ENCODE measurements at regions not wholly inside any gene's neighbourhood (a gene's known extent, or its start where the extent isn't known, plus 50 kb on each side); places are given as distances from the start of the nearest gene placed in this dataset.

DNA sequence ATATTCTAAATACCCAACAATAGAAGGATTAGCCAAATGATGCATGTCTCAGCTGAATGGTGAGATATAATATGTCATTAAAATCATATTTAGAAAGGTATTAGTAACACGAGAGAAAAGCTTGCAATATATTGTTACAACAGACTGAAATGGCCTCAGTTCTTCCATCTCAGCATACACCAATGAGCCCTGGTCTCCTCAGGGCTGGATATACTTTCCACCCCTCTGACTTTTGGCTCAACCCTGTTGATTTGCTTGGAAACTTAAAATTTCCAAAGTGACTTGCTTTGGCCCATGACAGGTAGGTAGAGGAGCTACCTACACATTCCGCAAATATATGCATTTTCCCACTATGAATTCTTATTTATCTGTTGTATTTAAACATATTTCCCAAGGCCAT lies 908.1 kb upstream of the TMEM132C start:
- DNase-seq (ENCODE audit: low read depth), result no peak

DNA sequence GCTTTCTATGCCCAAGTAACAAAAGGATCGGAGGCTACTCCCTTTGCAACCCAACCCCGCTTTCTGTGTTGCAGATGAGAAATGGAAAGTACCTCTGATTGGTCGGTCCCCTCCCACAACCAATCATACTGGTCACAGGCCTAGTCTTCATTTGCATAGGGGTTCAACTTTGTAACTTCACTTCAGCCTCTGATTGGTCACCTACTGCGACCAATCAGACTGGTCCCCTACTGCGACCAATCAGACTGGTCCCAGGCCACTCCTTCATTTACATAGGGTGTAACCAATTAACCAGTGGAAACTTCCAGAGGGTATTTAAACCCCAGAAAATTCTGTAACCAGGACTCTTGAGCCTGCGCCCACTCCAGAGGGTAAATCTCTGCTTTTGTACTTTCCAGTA lies 906.4 kb upstream of the TMEM132C start:
- DNase-seq (ENCODE audit: low read depth), result no peak

DNA sequence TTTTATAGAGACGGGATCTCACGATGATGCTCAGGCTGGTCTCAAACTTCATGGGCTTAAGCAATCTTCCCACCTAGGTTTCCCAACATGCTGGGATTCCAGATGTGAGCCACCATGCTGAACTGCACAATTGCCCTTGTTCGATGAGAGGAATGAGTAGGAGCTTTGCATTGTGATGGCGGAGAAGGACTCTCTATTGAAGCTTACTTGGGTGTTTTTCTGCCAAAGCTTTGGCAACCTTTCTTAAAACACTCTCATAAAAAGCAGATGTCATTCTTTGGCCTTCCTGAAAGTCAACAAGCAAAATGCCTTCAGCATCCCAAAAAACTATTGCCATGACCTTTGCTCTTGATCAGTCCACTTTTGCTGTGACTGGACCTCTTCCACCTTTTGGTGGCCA lies 904.8 kb upstream of the TMEM132C start:
- no peak for DNase-seq (ENCODE audit: low read depth)

DNA sequence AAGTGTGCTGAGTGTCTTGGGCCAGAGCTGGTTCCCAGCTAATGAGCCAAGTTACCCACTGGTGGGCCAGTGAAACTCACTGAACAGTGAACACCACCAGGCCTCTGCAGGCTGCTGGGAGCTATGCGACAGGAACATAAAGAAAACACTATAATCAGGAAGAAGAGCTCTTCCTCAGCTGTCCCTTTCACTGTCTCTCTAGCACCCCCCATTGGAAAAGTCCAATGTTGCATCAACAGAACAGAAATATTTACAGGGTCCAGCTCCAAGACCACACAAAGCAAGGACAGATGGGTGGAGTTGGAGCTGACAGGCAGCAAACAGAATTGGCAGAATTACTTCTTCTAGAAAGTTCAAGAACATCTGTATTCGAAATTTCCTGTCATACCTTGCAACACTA lies 903.6 kb upstream of the TMEM132C start:
- DNase-seq (ENCODE audit: low read depth), result no peak

DNA sequence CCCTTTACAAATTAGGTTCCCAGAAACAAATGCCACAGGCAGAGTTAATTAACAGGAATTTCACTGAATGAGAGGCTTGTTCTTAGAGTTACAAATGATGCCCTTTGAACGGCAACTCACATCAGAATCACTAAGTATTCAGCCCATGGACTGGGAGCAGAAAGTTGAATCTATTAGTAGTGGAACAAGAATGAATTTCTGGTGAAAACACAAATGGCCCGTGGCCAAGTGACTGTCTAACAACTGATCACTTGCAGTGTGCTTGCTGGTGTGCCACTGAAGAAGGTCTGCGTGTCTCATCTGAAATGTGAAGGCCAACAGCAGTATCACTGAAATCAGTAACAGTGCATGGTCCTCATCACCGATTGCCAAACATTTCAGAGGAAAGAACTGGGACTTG lies 893.4 kb upstream of the TMEM132C start:
- no peak for DNase-seq (ENCODE audit: low read depth)

DNA sequence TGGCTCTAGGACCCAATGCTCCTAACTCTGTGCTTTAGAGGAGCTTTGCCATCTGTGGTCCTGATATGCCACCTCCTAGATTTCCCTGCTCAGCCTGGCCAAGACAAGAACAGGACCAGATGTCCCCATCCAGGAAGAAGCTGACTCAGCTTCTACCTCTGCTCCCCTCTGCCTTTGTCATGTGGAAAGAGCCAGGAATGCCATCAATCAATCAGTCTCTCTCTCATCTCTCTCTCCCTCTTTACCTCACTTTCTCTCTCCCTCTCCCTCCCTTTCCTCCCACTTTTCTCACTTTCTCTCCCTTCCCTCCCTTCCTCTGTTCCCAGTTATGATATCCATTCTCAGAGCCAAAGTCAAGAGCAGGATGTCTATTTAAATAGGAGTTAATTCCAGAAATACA lies 892.5 kb upstream of the TMEM132C start:
- DNase-seq (ENCODE audit: low read depth), result no peak

DNA sequence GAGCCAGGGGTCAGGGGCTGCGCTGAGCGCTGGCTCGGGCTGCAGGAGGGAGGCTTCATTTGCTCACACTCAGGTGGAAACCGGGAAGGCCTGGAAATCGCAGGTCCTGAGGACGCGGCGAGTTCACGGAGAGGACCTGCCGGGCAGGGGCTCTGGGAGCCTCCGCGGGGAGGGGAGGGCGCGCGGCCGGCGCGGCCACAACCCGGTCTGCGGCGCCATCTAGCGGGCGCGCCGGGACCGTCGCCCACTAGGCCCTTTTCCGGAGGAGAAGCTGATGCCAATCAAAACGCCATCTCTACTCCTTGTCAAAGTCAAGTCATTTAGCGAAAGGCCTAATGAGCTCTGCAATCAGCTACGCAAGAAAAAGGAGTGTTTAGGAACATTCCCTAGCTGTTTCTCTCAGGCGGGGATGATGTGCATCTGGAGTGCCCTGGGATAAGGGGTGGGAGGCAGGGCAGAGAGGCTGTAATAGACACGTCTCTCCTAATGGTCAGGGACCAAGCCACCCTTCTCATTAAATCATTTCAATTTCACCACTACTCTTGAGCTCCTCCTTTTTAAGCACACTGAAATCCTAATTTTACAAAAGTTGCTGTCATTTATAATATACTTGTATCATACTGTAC lies 885.8 kb upstream of the TMEM132C start:
- DNase-seq (ENCODE audit: low read depth), result no peak

DNA sequence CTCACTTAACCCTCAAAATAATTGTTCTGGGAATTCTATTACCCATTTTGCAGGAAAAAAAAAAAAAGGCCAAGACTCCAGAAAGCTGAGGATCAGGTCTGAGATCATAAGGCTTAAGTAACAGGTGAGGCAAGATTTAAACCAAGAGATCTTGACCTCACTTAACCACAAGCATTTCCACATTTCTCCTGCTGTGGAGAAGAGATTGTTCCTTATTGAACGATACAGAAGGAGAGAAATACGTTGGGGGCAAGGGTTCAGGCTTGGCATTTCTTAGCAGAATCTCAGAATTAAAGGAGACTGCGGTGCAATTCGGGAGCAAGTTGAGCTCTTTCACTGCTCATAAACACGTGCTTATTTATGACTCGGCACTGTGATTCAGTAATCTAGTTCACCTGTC lies 885.3 kb upstream of the TMEM132C start:
- no peak for DNase-seq (ENCODE audit: low read depth)

DNA sequence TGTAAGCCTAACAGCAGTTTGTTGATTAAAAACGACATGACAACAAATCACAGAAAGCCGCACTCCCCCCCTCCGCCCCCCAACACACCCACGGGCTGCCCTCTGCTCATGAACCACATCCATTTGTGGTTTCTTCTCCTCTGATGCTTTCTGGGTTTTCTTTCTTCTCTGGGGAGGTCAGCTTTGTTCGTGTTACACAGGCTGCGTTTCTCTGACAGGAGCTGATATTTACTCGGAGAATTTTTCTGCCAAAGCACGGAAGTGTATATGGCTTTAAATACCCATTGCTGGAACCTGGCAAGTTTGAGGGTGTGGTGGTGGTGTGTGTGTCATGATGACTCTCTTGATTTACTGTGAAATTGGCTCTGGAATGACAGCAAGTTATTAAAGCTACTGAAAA lies 883.7 kb upstream of the TMEM132C start:
- no peak for DNase-seq (ENCODE audit: low read depth)

DNA sequence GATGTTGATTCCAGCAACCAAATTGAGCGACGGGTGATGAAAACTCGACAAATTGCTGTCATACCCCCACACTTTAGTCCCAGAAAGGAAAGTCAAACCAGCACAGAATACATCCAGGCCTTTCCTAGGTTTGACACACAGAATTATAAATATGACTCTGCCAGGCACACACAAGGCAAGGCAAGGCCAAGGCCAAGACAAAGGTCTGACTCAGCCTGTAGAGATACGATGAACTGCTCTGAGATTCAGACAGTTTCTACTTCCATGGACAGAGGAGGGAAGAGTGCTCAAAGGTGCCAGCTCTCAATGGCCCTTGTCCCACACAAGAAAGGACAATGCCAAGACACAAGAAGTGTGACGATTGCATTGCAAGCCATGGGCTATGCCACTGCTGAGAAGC lies 880.2 kb upstream of the TMEM132C start:
- DNase-seq (ENCODE audit: low read depth), result no peak

DNA sequence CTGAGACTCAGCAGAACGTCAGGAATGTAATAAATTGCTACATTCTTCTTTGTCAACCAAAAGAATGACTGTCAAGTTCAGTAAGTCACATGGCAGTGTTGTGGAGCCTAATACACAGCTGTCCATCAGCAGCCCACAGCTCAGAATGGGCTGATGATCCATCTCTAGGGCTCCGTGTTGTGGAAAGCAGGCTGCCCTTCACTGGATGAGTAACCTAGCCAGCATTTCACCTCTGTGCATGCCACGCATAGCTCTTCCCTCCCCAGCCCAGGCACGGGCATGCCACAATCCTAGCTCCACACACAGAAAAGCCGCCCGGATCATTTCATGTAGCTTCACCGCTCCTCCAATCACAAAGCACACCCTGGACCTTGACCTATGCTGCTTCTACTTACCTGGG lies 878.0 kb upstream of the TMEM132C start:
- no peak for DNase-seq (ENCODE audit: low read depth)

DNA sequence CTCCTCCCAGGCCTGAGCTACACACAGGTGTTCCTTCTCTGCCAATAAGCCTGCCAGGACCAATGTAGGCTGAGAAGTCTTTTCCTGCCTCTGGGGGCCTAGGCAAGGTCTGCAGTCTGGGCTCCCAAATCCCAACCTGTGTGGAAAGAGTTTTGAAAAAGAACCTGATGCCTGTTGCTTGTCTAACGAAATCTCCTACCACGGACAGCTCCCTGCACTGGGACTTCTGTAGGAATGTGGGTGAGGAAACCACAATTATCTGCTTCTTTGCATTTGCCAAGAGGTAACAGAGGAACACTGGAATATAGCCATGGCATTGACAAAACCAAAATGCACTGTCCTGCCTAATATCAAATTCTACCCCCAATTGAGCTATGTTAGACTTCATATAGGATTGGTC lies 877.0 kb upstream of the TMEM132C start:
- no peak for DNase-seq (ENCODE audit: low read depth)

DNA sequence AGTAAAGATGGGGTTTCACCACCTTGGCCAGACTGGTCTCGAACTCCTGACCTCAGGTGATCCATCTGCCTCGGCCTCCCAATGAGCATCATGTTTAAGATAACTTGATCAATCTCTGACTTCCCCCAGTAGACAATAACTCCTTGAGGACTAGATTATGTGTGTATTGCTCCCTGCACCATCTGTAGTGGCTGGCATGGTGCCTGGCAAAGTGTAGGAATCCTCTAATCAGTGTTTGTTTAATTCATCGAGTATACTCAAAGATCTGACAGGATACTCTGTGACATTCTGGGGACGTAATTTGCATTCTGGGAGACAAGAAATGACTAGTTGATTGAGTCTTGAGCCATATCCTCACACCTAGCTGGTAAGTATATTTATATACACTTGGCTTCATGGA lies 873.5 kb upstream of the TMEM132C start:
- no peak for DNase-seq (ENCODE audit: low read depth)

DNA sequence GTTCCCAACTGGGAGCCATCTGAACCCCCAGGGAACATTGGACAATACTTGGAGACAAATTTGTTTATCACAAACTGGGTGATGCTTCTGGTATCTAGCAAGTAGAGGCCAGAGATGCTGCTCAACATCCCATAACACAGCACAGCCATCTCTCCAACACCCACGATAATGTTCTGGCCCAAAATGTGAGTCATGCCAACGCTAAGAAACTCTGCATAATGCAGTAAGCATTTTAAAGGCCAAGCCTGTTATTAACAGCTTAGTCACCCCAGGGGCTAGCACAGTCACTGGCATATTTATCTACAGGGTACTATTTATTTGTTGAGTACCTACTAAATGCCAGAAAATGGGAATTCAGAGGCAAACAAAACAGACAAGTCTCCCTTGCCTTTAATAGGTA lies 873.1 kb upstream of the TMEM132C start:
- DNase-seq (ENCODE audit: low read depth), result no peak

DNA sequence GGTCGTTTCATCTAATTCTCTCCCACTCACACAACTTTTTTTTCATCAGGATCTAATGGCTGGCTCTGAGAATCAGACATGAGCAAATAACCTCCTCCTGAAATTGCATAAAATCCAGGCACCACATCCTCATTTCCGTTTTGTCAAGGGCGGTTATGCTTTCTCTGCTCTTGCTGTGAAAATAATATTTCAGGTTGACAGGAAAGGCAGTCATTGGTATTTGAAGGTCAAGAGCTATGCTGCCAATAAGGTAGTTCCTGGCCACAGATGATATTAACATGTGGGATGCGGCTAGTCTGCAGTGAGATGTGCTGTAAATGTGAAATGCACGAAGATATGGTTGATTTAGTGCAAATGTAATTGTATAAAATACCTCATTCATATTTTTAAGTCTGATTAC lies 870.2 kb upstream of the TMEM132C start:
- no peak for DNase-seq (ENCODE audit: low read depth)

DNA sequence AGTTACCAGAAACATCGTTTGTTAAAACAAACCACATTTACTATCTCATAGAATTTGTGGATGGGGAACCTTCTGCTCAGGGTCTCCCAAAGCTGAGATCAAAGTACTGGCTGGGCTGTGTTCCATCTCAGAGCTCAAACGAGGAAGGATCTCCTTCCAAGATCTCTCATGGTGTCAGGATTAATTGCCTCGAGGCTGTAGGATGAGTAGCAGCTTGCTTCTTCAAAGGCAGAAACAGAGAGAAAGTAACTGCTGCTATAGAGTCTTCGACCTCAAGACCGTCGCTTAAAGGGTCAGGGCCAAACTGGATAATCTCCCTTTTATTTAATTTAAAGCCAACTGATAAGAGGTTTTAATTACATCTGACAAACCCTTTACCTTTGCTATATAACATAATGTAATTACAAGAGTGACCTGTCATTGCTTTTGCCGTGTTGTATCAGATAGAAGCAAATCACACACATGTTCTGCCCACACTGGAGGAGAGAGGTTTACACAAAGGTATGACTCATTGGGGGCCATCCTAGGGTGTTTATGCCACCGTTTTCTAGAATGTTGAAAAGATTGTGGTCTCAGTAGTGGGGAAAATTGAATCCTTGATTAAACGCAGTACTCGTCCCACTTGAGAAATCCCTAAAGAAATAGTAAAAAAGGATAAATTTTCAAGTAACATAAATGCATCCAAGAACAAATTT lies 868.8 kb upstream of the TMEM132C start:
- DNase-seq (ENCODE audit: low read depth), result no peak

DNA sequence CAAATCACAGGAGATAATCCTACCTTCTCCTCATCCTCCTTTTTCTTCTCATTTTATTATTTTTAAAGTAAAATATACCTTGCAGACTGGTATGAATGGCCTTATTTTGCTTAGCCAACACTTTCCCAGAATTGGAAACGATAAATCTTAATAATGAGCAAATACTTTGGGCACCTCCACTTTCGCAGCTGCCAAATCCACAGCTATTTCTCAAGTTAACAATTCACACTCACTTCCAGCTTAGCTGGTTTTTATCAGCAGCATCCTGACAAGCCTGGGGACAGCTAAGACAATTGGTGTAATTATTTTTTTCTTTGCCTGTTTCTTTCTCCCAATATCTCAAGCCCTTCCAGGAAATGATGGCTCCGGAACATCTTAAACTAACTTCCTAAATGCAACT lies 867.5 kb upstream of the TMEM132C start:
- no peak for DNase-seq (ENCODE audit: low read depth)

DNA sequence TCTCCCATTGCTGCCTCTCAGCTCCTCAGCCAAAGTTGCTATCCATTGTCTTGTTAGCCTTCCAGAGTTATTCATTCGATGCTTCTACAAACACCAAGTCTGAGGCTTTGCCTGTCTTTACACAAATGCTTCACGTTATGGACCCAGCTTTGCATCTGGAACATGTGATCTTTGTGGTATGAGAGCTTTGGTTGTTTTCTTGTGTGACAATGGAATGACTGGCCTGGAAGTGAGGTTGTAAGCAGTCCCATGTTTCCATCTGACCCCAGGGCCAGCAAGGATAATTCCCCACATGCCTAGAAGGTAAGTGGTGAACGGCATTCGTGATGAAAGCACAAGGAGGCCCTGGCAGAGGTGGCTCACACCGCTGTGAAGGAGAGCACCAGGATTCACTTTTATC lies 866.7 kb upstream of the TMEM132C start:
- no peak for DNase-seq (ENCODE audit: low read depth)

DNA sequence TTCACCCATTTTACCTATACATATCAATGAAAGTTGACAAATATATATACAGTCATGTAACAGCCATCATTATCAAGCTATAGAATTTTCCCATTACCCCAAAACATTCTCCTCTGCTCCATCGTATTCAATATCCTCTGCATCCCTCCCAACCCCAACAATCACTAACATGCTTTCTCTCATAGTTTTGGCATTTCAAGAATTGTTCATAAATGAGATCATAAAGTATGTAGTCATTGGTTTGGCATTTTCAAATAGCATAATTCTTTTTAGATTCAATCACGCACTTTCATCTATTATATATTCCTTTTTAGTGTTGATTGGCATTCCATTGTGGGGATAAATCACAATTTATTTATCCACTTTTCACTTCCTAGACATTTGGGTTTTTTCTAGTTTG lies 866.0 kb upstream of the TMEM132C start:
- DNase-seq (ENCODE audit: low read depth), result no peak

DNA sequence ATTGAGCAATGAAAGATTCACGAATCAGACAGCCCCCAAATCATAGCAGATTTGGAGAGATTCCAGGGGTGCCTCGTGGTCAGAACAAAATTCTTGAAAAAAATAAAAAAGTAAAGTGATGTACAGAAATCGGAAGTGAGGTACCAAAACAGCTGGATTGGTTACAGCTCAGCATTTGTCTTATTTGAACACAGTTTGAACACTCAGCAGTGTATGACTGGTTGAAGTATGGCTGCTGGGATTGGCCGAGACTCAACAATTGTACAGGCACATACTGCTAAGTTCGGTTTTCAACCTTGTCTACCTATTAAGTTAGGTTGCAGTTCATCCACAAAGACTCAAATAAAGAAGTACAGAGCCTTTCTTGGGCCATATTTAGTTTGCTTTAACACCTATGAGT lies 865.4 kb upstream of the TMEM132C start:
- DNase-seq (ENCODE audit: low read depth), result no peak

DNA sequence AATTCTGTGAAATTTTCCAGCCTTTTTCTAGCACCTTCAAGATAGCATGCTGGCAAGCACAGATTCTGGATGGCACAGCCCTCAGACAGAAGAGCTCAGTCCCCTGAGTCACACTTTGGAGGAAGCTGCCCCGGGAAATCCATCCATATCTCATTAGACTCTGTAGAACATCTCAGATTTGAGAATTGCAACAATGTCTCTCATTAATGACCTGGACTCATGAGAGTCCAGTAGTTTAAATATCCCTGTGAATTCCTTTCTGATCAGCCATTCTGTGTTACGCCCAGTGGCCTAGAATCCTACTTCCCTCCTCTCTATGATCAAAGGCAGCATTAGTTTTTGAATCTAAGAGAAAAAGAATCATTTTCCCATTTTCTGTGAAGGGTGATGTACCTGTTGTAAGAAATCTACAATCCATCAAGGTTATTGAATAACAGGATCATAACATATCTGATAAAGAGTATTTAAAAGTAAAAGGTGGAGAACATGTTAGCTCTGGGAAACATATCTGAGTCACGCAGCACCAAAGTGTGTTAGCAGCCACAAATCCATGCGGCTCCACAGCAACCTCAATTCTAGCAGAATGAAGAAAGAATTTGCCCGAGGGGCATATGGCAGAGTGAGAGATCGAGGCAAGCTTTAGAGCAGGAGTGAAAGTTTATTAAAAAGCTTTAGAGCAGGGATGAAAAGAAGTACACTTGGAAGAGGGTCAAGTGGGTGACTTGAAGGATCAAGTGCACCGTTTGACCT lies 855.6 kb upstream of the TMEM132C start:
- DNase-seq (ENCODE audit: low read depth), result no peak

DNA sequence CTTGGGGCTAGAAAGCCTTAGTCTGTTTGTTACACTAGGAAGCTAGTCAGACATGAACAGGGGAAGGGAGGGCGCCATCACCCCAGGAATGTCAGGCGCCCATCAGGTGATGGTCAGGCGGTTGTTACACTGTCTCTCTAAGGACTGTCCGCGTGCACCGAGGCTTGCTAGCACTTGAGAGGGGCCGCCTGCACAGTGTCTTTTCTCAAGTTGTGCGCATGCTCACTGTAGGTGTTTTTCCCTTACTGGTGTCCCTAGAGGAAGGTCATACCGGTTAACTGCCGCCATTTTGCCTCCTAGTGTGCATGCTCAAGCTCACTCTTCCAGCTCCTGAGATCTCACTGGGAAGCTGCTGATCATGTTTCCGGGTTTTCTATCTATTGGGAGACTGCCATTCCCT lies 855.0 kb upstream of the TMEM132C start:
- no peak for DNase-seq (ENCODE audit: low read depth)

DNA sequence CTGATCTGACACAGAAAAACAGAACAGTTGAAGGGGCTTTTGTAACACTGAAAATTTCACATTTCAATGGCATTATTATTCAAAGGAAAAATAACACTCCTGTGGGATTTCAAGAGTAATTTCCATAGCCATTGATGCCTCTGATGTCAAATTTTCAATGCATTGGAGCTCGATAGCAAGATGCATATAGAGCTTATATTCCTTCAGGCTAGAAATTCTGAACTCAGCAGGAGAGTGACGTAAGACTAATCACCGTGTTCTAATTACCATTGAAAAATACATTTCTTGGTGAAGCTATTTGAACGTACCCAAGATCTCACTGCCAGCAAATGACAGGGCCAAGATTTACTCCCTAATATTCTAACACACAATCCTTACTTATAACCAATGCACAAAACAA lies 854.1 kb upstream of the TMEM132C start:
- DNase-seq (ENCODE audit: low read depth), result no peak

DNA sequence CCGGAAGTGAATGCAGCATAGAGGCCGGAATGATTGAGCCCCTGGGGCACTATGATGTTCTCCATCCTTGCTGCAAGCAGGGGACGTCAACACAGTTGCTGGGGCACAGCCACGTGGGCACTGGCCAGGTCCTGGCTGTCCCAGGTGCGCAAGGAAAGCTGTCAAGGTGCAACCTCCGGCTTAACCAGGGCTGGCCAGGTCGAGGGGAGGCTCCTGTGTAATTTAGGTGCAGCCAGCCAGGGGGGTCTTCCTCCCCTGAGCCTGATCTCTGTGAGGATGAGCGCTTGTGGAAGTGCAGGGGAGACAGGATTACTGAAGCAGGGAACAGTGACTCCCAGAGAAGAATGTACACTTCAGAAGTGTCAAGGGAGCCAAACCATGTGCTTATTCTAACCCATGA lies 852.8 kb upstream of the TMEM132C start:
- no peak for DNase-seq (ENCODE audit: low read depth)

All from stimulated activated CD8-positive, alpha-beta memory T cell treated with anti-CD3 and anti-CD28 coated beads, Interleukin-15, amount 100 ng/mL, for 1 hour (primary cell).